DND-41 (cell line): ENCODE measurements at regions not wholly inside any gene's neighbourhood (a gene's known extent, or its start where the extent isn't known, plus 50 kb on each side); places are given as distances from the start of the nearest gene placed in this dataset.

Source experiments
- CTCF ChIP-seq: IDR thresholded peaks from 2 replicates; pipeline ENCODE4 v1.5.1; 2012; ENCODE audit warnings: borderline replicate concordance, low read length, moderate library complexity, mild to moderate bottlenecking; ENCODE audit not compliant: poor library complexity, severe bottlenecking; ENCODE audit errors: extremely low read depth
- EZH2 ChIP-seq: IDR thresholded peaks from 3 replicates; pipeline ENCODE4 v1.6.1; 2012; ENCODE audit warnings: borderline replicate concordance, low read depth, mild to moderate bottlenecking, moderate library complexity, low read length, inconsistent platforms; ENCODE audit not compliant: severe bottlenecking

- TF ChIP-seq CTCF: no peak
- TF ChIP-seq EZH2: no peak
These were observed 1009.4 kb upstream of the GOT2 start for GRCh38 chr16:59743504-59743903.
